ENCODE measurements at regions not wholly inside any gene's neighbourhood (a gene's known extent, or its start where the extent isn't known, plus 50 kb on each side); places are given as distances from the start of the nearest gene placed in this dataset.

DNA sequence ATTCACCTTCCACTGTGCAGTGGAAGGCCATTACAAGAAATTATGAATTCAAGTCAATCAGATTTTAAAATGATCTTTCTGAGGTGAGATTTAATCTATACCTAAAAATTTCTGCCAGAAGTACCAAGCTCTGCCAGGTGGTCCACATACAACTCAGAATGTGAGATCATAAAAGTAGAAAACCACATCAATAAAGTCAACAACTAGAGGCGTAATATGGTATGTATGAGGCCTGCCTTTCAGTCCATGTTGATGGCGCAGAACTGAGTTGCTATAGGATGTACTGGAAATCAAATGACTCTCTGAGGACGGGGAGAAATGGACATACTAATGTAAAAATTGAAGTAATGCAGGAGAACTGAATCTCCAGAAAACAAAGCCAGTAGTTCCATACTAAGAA is 163.8 kb upstream of the FBXL4 start:
- H3K4me3 ChIP-seq (ENCODE audit: low read depth, low read length) = no peak overlapping the region
- no peak for DNase-seq (ENCODE audit: low read depth)
- no peak for TF ChIP-seq CTCF (conservative IDR thresholded peaks at IDR 0.05; ENCODE audit: low read depth, low read length)

DNA sequence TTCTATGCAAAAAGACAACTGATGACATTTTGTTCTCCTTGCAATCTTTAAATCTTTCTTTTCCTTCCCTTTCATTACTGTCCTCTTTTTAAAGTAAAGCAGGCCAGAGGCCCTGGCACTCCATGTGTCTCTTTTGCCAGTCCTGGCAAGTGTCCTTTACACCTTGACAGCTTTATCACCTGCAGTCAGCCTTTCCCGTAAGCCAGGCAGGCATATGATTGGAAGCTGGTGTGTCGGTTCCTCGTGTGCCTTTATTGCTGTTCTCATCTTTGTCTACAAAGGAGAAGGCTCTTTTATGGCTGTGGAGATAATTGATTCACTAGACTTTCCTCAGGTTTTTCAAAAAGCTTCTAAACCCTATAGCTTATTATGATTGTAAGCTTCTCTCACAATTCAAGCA is 162.3 kb upstream of the FBXL4 start:
- no peak for TF ChIP-seq CTCF (conservative IDR thresholded peaks at IDR 0.05; ENCODE audit: low read depth, low read length)
- H3K4me3 ChIP-seq (ENCODE audit: low read depth, low read length) = no peak overlapping the region
- DNase-seq (ENCODE audit: low read depth) = no peak

DNA sequence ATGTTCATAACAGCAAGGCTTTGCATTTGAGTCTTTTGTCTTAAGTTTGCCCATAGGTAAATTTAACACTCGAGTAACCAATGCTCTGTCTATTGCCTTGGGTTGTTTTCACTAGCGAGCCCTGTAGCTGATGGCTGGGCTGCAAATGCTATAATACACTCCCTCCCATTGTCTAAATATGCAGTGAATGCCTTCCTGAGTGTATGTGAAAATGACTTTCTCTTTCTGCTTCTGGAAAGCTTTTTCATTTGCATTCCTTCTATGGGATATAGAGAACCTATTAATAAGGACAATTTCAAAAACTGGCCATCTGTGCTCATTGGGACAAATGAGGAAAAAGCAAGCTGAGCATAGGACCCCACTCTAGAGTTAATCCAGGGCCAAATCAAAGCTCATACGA is 156.5 kb upstream of the FBXL4 start:
- H3K4me3 ChIP-seq (ENCODE audit: low read depth, low read length) = no peak overlapping the region
- no peak for DNase-seq (ENCODE audit: low read depth)
- no peak for TF ChIP-seq CTCF (conservative IDR thresholded peaks at IDR 0.05; ENCODE audit: low read depth, low read length)

DNA sequence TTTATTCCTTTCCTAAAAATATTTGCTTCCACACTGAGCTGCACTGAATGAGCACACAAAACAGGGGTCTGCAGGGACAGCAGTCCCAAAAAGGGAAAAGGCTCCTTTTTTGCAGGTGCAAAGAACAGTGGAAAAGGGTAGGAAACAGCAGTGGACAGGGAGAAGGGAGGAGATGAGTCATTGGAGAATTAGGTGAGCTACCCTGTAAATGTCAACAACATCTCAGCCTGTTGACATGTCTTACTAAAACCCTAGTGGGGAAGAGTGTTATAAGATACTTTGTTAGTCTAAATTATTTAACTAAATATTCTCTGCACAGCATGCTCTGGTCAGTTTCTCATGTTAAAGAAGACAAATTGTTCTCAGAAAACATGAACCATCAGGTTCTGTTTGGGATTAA is 151.5 kb upstream of the FBXL4 start:
- DNase-seq (ENCODE audit: low read depth) = no peak
- no peak overlapping the region for H3K4me3 ChIP-seq (ENCODE audit: low read depth, low read length)
- no peak for TF ChIP-seq CTCF (conservative IDR thresholded peaks at IDR 0.05; ENCODE audit: low read depth, low read length)

- no peak for TF ChIP-seq CTCF (conservative IDR thresholded peaks at IDR 0.05; ENCODE audit: low read depth, low read length)
- DNase-seq (ENCODE audit: low read depth) = no peak
- no peak overlapping the region for H3K4me3 ChIP-seq (ENCODE audit: low read depth, low read length)
Measured at GRCh38 chr6:99096170-99096569, 148.4 kb upstream of the FBXL4 start.

- H3K4me3 ChIP-seq (ENCODE audit: low read depth, low read length) = no peak overlapping the region
- no peak for TF ChIP-seq CTCF (conservative IDR thresholded peaks at IDR 0.05; ENCODE audit: low read depth, low read length)
- DNase-seq (ENCODE audit: low read depth) = no peak
Measured at GRCh38 chr6:99093456-99094190, 145.9 kb upstream of the FBXL4 start.

- no peak for DNase-seq (ENCODE audit: low read depth)
- H3K4me3 ChIP-seq (ENCODE audit: low read depth, low read length) = no peak overlapping the region
- no peak for TF ChIP-seq CTCF (conservative IDR thresholded peaks at IDR 0.05; ENCODE audit: low read depth, low read length)
Measured at GRCh38 chr6:99092461-99092860, 144.7 kb upstream of the FBXL4 start.
